CD4-positive, alpha-beta memory T cell (primary cell): ENCODE measurements at regions not wholly inside any gene's neighbourhood (a gene's known extent, or its start where the extent isn't known, plus 50 kb on each side); places are given as distances from the start of the nearest gene placed in this dataset.

Experiments used
- CTCF ChIA-PET: fragments of 350-600 bp; sonication (Branson Sonifier 250); formaldehyde crosslinking; loops from one replicate; lab custom pipeline; 2021; ENCODE audit warnings: inconsistent platforms; ENCODE audit not compliant: partially characterized antibody; lab: Charles Lee
- POLR2A ChIA-PET: fragments of 350-600 bp; sonication (Branson Sonifier 250); formaldehyde crosslinking; loops from one replicate; lab custom pipeline; 2021; ENCODE audit not compliant: partially characterized antibody; lab: Charles Lee
- DNase-seq, 5 donors: peaks; one replicate each; pipeline versions ENCODE4 v3.0.0 to v3.0.0-alpha.2; 2020 to 2022; ENCODE audit warnings: mixed read lengths in 1 of 5
- H3K27ac ChIP-seq: one replicate; pipeline ENCODE4 v1.7.0; 2013; ENCODE audit warnings: low read depth, low read length
- H3K27me3 ChIP-seq: 2 replicates; pipeline ENCODE4 v1.7.0; 2013; ENCODE audit warnings: mild to moderate bottlenecking, low read length, moderate library complexity; ENCODE audit not compliant: insufficient read depth
- H3K36me3 ChIP-seq: 2 replicates; pipeline ENCODE4 v1.7.0; 2013; ENCODE audit warnings: mild to moderate bottlenecking, low read length, moderate library complexity; ENCODE audit not compliant: insufficient read depth
- H3K4me1 ChIP-seq: 2 replicates; pipeline ENCODE4 v1.7.0; 2013; ENCODE audit warnings: mild to moderate bottlenecking, low read length, moderate library complexity; ENCODE audit not compliant: insufficient read depth
- H3K4me3 ChIP-seq, 2 donors: one replicate each; pipeline ENCODE4 v1.7.0; 2013; ENCODE audit warnings: low read length in 2 of 2, mild to moderate bottlenecking in 1 of 2
- H3K9me3 ChIP-seq, 2 donors: one replicate each; pipeline ENCODE4 v1.7.0; 2013; ENCODE audit warnings: low read length in 2 of 2, control low read depth in 1 of 2; ENCODE audit not compliant: control insufficient read depth in 1 of 2
- H3K27ac Mint-ChIP-seq, 7 donors: one replicate each; pipeline ENCODE4 v1.8.0; 2020 to 2021; ENCODE audit warnings: mixed read lengths in 7 of 7, mild to moderate bottlenecking in 6 of 7, inconsistent platforms in 3 of 7, moderate library complexity in 3 of 7
- H3K27me3 Mint-ChIP-seq, 2 donors: one replicate each; pipeline ENCODE4 v1.8.0; 2020 to 2021; ENCODE audit warnings: mixed read lengths in 2 of 2
- H3K36me3 Mint-ChIP-seq, 2 donors: one replicate each; pipeline ENCODE4 v1.8.0; 2020 to 2021; ENCODE audit warnings: mixed read lengths in 2 of 2, inconsistent platforms in 1 of 2, mild to moderate bottlenecking in 1 of 2
- H3K4me1 Mint-ChIP-seq, 4 donors: one replicate each; pipeline ENCODE4 v1.8.0; 2020 to 2021; ENCODE audit warnings: mixed read lengths in 4 of 4, mild to moderate bottlenecking in 1 of 4
- H3K4me3 Mint-ChIP-seq, 8 donors: one replicate each; pipeline ENCODE4 v1.8.0; 2020 to 2021; ENCODE audit warnings: mixed read lengths in 8 of 8, mild to moderate bottlenecking in 7 of 8, moderate library complexity in 6 of 8, inconsistent platforms in 3 of 8
- H3K9me3 Mint-ChIP-seq, 8 donors: one replicate each; pipeline ENCODE4 v1.8.0; 2020 to 2021; ENCODE audit warnings: mixed read lengths in 8 of 8, mild to moderate bottlenecking in 5 of 8, inconsistent platforms in 3 of 8, moderate library complexity in 1 of 8
- intact Hi-C: fragments of 100-400 bp; cut with micrococcal nuclease; formaldehyde crosslinking; loops from one replicate; pipeline ENCODE4 v1.15.1; 2023

GRCh38 chr10:117896517-117896916 is 150.2 kb downstream of the RAB11FIP2 start:
- Histone ChIP-seq H3K36me3 (no peaks in the 10 kb centered on the region), H3K9me3 (no peaks in the 10 kb centered on the region), H3K4me1 (no peaks in the 10 kb centered on the region), H3K27ac (no peak overlapping the region), H3K27me3 (no peaks in the 10 kb centered on the region), H3K4me3 (no peak overlapping the region)
- Mint-ChIP-seq H3K36me3 (no peaks in the 10 kb centered on the region), H3K27me3 (peaks cover 0 to 10% of the 10 kb centered on the region in 2 donors), H3K9me3 (peaks cover 0 to 10% (median 3%) of the 10 kb centered on the region in 8 donors), H3K4me1 (no peaks in the 10 kb centered on the region), H3K4me3 (no peak overlapping the region), H3K27ac (no peak overlapping the region)
- ChIA-PET CTCF (no interaction called here), POLR2A (no interaction called here)
- DNase-seq: no peak
- intact Hi-C loops: no loop called here

DNA sequence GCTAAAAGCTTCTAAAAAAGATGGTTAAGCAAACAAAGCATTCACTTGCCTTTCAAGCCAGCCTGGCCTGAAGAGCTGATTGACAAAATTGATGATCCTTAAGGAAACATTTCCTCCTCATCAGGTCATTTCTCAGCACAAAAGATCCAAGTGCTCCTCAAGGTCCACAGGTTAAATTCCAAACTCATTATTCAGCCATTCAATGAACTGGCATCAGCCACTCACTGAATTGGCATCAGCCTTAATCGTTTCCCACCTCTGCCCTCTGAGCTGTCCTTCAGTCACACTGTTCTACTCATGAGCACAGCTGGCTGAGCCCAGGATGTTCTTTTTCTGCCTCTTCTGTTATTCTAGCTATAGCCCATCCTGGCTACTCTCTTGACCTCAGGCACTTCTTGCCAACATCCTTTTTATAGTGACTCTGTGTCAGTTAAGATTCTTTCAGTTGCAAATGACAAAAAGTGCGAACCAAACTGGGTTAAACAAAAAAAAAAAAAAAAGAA is 147.5 kb downstream of the RAB11FIP2 start:
- H3K4me3 ChIP-seq: no peak overlapping the region
- no peaks in the 10 kb centered on the region for H3K36me3 Mint-ChIP-seq
- POLR2A ChIA-PET: no interaction called here
- CTCF ChIA-PET: no interaction called here
- H3K9me3 Mint-ChIP-seq: peaks cover 0 to 10% (median 3%) of the 10 kb centered on the region in 8 donors
- H3K4me1 Mint-ChIP-seq: no peaks in the 10 kb centered on the region
- no peak overlapping the region for H3K27ac ChIP-seq
- H3K9me3 ChIP-seq: no peaks in the 10 kb centered on the region
- no peak overlapping the region for H3K27ac Mint-ChIP-seq
- no peaks in the 10 kb centered on the region for H3K4me1 ChIP-seq
- no peak for DNase-seq
- peaks cover 8 to 13% of the 10 kb centered on the region in 2 donors for H3K27me3 Mint-ChIP-seq
- peaks cover under 1% of the 10 kb centered on the region for H3K27me3 ChIP-seq
- H3K4me3 Mint-ChIP-seq: no peak overlapping the region
- intact Hi-C loops: no loop called here
- no peaks in the 10 kb centered on the region for H3K36me3 ChIP-seq

DNA sequence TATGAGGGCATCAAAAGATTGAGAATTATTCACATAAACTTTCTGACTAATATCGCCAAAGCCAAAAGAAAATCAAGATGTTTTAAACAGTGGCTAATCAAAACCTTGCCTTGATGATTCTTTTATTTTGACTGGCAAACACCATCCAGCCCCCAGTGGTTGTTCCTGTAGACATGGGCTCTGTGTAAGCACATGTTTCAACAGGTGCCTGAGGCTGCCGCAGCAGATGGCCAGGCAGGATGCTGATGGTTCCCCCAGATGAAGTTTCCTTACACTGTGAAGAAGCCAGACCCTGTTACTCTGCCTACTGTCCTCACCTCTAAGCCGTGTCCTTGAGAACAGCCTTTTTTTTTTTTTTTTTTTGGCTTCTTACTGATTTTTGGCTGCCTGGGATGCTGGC is 146.5 kb downstream of the RAB11FIP2 start:
- Mint-ChIP-seq H3K27ac (no peak overlapping the region), H3K27me3 (peaks cover 13 to 14% of the 10 kb centered on the region in 2 donors), H3K4me1 (no peaks in the 10 kb centered on the region), H3K4me3 (no peak overlapping the region), H3K9me3 (peaks cover 0 to 10% (median 3%) of the 10 kb centered on the region in 8 donors), H3K36me3 (no peaks in the 10 kb centered on the region)
- Histone ChIP-seq H3K9me3 (no peaks in the 10 kb centered on the region), H3K4me1 (no peaks in the 10 kb centered on the region), H3K36me3 (no peaks in the 10 kb centered on the region), H3K27me3 (peaks cover 4% of the 10 kb centered on the region), H3K4me3 (no peak overlapping the region), H3K27ac (no peak overlapping the region)
- ChIA-PET CTCF (no interaction called here), POLR2A (no interaction called here)
- no peak for DNase-seq
- intact Hi-C loops: no loop called here

DNA sequence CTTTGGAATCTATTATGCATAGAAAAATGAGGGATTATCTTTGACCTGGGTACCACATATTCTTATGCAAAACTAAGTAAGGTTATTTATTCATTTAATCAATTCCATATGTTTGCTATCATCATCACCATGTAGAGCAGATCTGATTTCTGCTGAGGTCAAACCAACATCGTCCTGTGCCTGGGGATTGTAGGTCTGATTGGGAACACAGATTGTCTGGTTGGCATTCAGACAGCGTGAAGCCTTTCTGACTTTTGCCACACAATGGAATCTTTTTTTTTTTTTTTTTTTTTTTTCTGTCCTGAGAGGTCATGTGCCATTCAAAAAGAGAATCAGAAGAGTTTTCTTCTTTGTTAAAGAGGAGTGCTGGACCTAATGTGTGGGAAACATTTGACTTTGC is 142.9 kb downstream of the RAB11FIP2 start:
- peaks cover 14 to 20% of the 10 kb centered on the region in 2 donors for H3K27me3 Mint-ChIP-seq
- Histone ChIP-seq H3K9me3 (no peaks in the 10 kb centered on the region), H3K4me1 (no peaks in the 10 kb centered on the region), H3K27ac (no peak overlapping the region), H3K36me3 (no peaks in the 10 kb centered on the region), H3K27me3 (peaks cover 4% of the 10 kb centered on the region), H3K4me3 (no peak overlapping the region)
- POLR2A ChIA-PET: no interaction called here
- peaks cover 0 to 4% (median 0%) of the 10 kb centered on the region in 8 donors for H3K9me3 Mint-ChIP-seq
- no peaks in the 10 kb centered on the region for H3K4me1 Mint-ChIP-seq
- H3K36me3 Mint-ChIP-seq: no peaks in the 10 kb centered on the region
- H3K4me3 Mint-ChIP-seq: no peak overlapping the region
- H3K27ac Mint-ChIP-seq: no peak overlapping the region
- no peak for DNase-seq
- CTCF ChIA-PET: no interaction called here
- intact Hi-C loops: no loop called here

- DNase-seq: no peak
- POLR2A ChIA-PET: no interaction called here
- H3K27ac ChIP-seq: no peak overlapping the region
- no peaks in the 10 kb centered on the region for H3K4me1 ChIP-seq
- no peaks in the 10 kb centered on the region for H3K9me3 ChIP-seq
- CTCF ChIA-PET: no interaction called here
- H3K4me3 ChIP-seq: no peak overlapping the region
- H3K4me3 Mint-ChIP-seq: no peak overlapping the region
- H3K9me3 Mint-ChIP-seq: peaks cover 0 to 4% (median 0%) of the 10 kb centered on the region in 8 donors
- peaks cover 15 to 18% of the 10 kb centered on the region in 2 donors for H3K27me3 Mint-ChIP-seq
- intact Hi-C loops: no loop called here
- H3K4me1 Mint-ChIP-seq: no peaks in the 10 kb centered on the region
- peaks cover 4% of the 10 kb centered on the region for H3K27me3 ChIP-seq
- no peaks in the 10 kb centered on the region for H3K36me3 ChIP-seq
- H3K36me3 Mint-ChIP-seq: no peaks in the 10 kb centered on the region
- no peak overlapping the region for H3K27ac Mint-ChIP-seq
Observed at GRCh38 chr10:117905404-117905803, 141.3 kb downstream of the RAB11FIP2 start.

DNA sequence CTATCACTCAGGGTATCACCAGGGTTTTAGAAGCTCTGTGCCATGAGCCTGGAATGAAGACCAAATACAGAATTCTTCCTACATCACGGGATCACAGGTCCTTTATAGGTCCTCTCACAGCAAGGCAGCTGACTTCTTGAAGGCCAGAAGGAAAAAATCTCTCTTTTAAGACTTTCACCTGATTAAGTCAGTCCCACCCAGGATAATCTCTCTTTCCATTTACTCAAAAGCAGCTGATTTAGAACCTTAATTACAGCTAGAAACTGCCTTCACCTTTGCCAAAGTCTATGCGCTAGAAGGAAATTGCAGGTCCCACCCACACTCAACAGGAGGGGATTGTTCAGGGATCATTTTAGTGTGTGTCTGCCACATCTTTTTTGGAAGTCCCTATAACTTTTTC is 135.1 kb downstream of the RAB11FIP2 start:
- Histone ChIP-seq H3K9me3 (no peaks in the 10 kb centered on the region), H3K4me1 (no peaks in the 10 kb centered on the region), H3K27ac (no peak overlapping the region), H3K36me3 (no peaks in the 10 kb centered on the region), H3K4me3 (no peak overlapping the region), H3K27me3 (no peaks in the 10 kb centered on the region)
- Mint-ChIP-seq H3K4me3 (no peak overlapping the region), H3K27ac (no peak overlapping the region), H3K9me3 (peaks cover 0 to 4% (median 0%) of the 10 kb centered on the region in 8 donors), H3K36me3 (no peaks in the 10 kb centered on the region), H3K27me3 (peaks cover 10 to 21% of the 10 kb centered on the region in 2 donors), H3K4me1 (no peaks in the 10 kb centered on the region)
- POLR2A ChIA-PET: no interaction called here
- CTCF ChIA-PET: no interaction called here
- no peak for DNase-seq
- intact Hi-C loops: no loop called here

GRCh38 chr10:117914334-117914733 is 132.4 kb downstream of the RAB11FIP2 start:
- no peak for DNase-seq
- no peak overlapping the region for H3K27ac ChIP-seq
- H3K27me3 ChIP-seq: no peaks in the 10 kb centered on the region
- no peaks in the 10 kb centered on the region for H3K9me3 ChIP-seq
- ChIA-PET POLR2A (no interaction called here), CTCF (no interaction called here)
- Mint-ChIP-seq H3K27ac (no peak overlapping the region), H3K27me3 (peaks cover 11 to 16% of the 10 kb centered on the region in 2 donors), H3K9me3 (peaks cover 0 to 4% (median 0%) of the 10 kb centered on the region in 8 donors), H3K4me3 (no peak overlapping the region), H3K36me3 (no peaks in the 10 kb centered on the region), H3K4me1 (no peaks in the 10 kb centered on the region)
- no peaks in the 10 kb centered on the region for H3K4me1 ChIP-seq
- no peak overlapping the region for H3K4me3 ChIP-seq
- intact Hi-C loops: no loop called here
- no peaks in the 10 kb centered on the region for H3K36me3 ChIP-seq

DNA sequence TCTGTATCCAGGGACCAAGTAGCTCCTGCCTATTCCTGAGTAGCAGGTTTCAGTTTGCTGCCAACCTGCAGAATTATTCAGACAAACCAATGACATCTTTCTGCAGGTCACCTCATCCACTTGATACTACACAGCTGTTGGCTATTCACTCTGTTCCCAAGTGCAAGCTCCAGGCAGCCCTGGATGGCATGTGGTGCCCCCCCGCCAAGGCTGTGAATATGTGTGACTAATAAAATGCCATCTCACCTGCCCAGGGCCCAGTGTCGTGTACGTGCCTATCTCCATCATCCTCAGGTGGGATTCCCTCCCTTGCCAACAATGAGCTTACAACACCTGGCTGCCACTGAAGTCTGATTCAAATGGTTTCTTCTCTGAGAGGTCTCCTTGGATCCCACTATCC is 125.8 kb downstream of the RAB11FIP2 start:
- H3K27ac ChIP-seq: no peak overlapping the region
- H3K27me3 ChIP-seq: no peaks in the 10 kb centered on the region
- H3K36me3 ChIP-seq: no peaks in the 10 kb centered on the region
- no peaks in the 10 kb centered on the region for H3K4me1 ChIP-seq
- Mint-ChIP-seq H3K9me3 (no peaks in the 10 kb centered on the region), H3K4me1 (no peaks in the 10 kb centered on the region), H3K36me3 (no peaks in the 10 kb centered on the region), H3K27ac (no peak overlapping the region), H3K4me3 (no peak overlapping the region), H3K27me3 (peaks cover 0 to 3% of the 10 kb centered on the region in 2 donors)
- ChIA-PET POLR2A (no interaction called here), CTCF (no interaction called here)
- intact Hi-C loops: no loop called here
- H3K4me3 ChIP-seq: no peak overlapping the region
- H3K9me3 ChIP-seq: no peaks in the 10 kb centered on the region
- DNase-seq: no peak
